Hepatocyte (in vitro differentiated cells): ENCODE measurements at regions not wholly inside any gene's neighbourhood (a gene's known extent, or its start where the extent isn't known, plus 50 kb on each side); places are given as distances from the start of the nearest gene placed in this dataset.

Experiments used
- DNase-seq: peaks from one replicate; pipeline ENCODE4 v3.0.0-alpha.2; 2016; ENCODE audit warnings: low spot score
- H2AFZ ChIP-seq: fragments of 200-600 bp; sonication (generic); 2 replicates; pipeline ENCODE4 v1.6.0; 2016; ENCODE audit warnings: antibody characterized with exemption, mild to moderate bottlenecking
- H3K27ac ChIP-seq: fragments of 200-600 bp; sonication (generic); 2 replicates; pipeline ENCODE4 v1.5.1; 2016; ENCODE audit warnings: mild to moderate bottlenecking
- H3K27me3 ChIP-seq: fragments of 200-600 bp; sonication (generic); 2 replicates; pipeline ENCODE4 v1.6.1; 2016
- H3K36me3 ChIP-seq: fragments of 200-600 bp; sonication (generic); replicated peaks from 2 replicates; pipeline ENCODE4 v1.5.1; 2016; ENCODE audit warnings: low read depth; ENCODE audit not compliant: insufficient read depth
- H3K4me1 ChIP-seq: fragments of 200-600 bp; sonication (generic); 2 replicates; pipeline ENCODE4 v1.5.1; 2016; ENCODE audit warnings: mild to moderate bottlenecking, moderate library complexity; ENCODE audit not compliant: insufficient read depth
- H3K4me2 ChIP-seq: fragments of 200-600 bp; sonication (generic); 2 replicates; pipeline ENCODE4 v1.6.0; 2016
- H3K4me3 ChIP-seq: fragments of 200-600 bp; sonication (generic); 2 replicates; pipeline ENCODE4 v1.5.1; 2016; ENCODE audit warnings: mild to moderate bottlenecking
- H3K79me2 ChIP-seq: fragments of 200-600 bp; sonication (generic); 2 replicates; pipeline ENCODE4 v1.6.0; 2017; ENCODE audit warnings: mild to moderate bottlenecking
- H3K9me2 ChIP-seq: fragments of 200-600 bp; sonication (generic); replicated peaks from 2 replicates; pipeline ENCODE4 v1.6.0; 2017; ENCODE audit warnings: mild to moderate bottlenecking; ENCODE audit not compliant: insufficient read depth
- H3K9me3 ChIP-seq: fragments of 200-600 bp; sonication (generic); 2 replicates; pipeline ENCODE4 v1.5.1; 2016; ENCODE audit warnings: low read depth, mild to moderate bottlenecking
- H4K20me1 ChIP-seq: fragments of 200-600 bp; sonication (generic); 2 replicates; pipeline ENCODE4 v1.6.0; 2016; ENCODE audit warnings: mild to moderate bottlenecking; ENCODE audit not compliant: insufficient read depth, poor library complexity, severe bottlenecking
- EZH2 ChIP-seq: fragments of 200-600 bp; sonication (generic); IDR thresholded peaks from 2 replicates; pipeline ENCODE4 v1.6.1; 2016; ENCODE audit warnings: antibody characterized with exemption, mild to moderate bottlenecking, borderline replicate concordance
- EZH2phosphoT487 ChIP-seq: fragments of 200-600 bp; sonication (generic); IDR thresholded peaks from one replicate; pipeline ENCODE4 v1.6.1; 2018; ENCODE audit warnings: antibody characterized with exemption, mild to moderate bottlenecking, low read depth, moderate library complexity; ENCODE audit not compliant: unreplicated experiment, severe bottlenecking
- WGBS: methylation state at CpG from one replicate; pipeline ENCODE4 v1.1.6; 2016; ENCODE audit warnings: low lambda C conversion rate; ENCODE audit errors: missing lambda C conversion rate; 5-methylcytosine and 5-hydroxymethylcytosine counted together
- TF ChIP-seq, protein P1 (sequence below): fragments of 200-600 bp; sonication (generic); IDR thresholded peaks from 2 replicates; pipeline ENCODE4 v1.5.1; 2016; ENCODE audit warnings: antibody characterized with exemption, mild to moderate bottlenecking; ENCODE audit not compliant: poor library complexity

DNA sequence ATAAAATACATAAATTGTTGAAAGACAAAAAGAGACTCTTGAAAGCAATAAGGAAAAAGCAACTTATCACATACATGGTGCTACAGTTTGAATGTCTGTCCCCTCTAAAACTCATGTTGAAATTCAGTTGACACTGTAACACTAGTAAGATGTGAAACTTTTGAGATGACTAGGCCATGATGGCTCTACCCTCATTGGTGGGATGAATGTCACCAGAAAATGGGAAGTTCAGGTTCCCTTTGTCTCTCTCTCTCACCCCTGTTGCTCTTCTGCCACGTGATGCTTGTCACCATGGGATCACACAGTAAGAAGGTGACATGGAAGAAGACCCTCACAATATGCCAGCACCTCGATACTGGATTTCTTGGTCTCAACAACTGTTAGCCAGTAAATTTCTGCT lies 50.3 kb upstream of the SPTLC1 start:
- Histone ChIP-seq H3K4me1 (no peaks in the 10 kb centered on the region), H3K27ac (no peak overlapping the region), H3K4me3 (no peak overlapping the region), H3K9me2 (no peaks in the 10 kb centered on the region), H4K20me1 (no peaks in the 10 kb centered on the region), H3K4me2 (no peak overlapping the region), H3K79me2 (no peaks in the 10 kb centered on the region), H3K27me3 (no peaks in the 10 kb centered on the region), H3K36me3 (no peaks in the 10 kb centered on the region), H2AFZ (no peak overlapping the region), H3K9me3 (no peaks in the 10 kb centered on the region)
- TF ChIP-seq EZH2 (no peak), EZH2phosphoT487 (no peak)
- TF ChIP-seq, protein P1, sequence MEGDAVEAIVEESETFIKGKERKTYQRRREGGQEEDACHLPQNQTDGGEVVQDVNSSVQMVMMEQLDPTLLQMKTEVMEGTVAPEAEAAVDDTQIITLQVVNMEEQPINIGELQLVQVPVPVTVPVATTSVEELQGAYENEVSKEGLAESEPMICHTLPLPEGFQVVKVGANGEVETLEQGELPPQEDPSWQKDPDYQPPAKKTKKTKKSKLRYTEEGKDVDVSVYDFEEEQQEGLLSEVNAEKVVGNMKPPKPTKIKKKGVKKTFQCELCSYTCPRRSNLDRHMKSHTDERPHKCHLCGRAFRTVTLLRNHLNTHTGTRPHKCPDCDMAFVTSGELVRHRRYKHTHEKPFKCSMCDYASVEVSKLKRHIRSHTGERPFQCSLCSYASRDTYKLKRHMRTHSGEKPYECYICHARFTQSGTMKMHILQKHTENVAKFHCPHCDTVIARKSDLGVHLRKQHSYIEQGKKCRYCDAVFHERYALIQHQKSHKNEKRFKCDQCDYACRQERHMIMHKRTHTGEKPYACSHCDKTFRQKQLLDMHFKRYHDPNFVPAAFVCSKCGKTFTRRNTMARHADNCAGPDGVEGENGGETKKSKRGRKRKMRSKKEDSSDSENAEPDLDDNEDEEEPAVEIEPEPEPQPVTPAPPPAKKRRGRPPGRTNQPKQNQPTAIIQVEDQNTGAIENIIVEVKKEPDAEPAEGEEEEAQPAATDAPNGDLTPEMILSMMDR: no peak
- no peak for DNase-seq
- 75% methylated on average over 2 of the region's 2 CpGs for WGBS
